ENCODE measurements at regions not wholly inside any gene's neighbourhood (a gene's known extent, or its start where the extent isn't known, plus 50 kb on each side); places are given as distances from the start of the nearest gene placed in this dataset.

- H3K27ac ChIP-seq, result no peak overlapping the region
- peaks cover 0 to 12% (median 7%) of the 10 kb centered on the region in 6 donors for H3K4me1 ChIP-seq
- H3K9me3 ChIP-seq, result no peaks in the 10 kb centered on the region
- intact Hi-C loops (cut with DNase I; ENCODE audit: low total_unique reads), result no loop called here
- no peak for DNase-seq
- no peak overlapping the region for H3K4me3 ChIP-seq
- H3K36me3 ChIP-seq, result no peaks in the 10 kb centered on the region
- TF ChIP-seq CTCF (IDR thresholded peaks at IDR 0.05 in 8 of 11, conservative IDR thresholded peaks at IDR 0.05 in 3 of 11), result no peak
- TF ChIP-seq POLR2AphosphoS5 (IDR thresholded peaks at IDR 0.05), result no peak
- TF ChIP-seq POLR2A (IDR thresholded peaks at IDR 0.05), result no peak
- 82 to 90% (median 88%) methylated on average over 7 of the region's 7 CpGs for WGBS, 5 donors
- H3K27me3 ChIP-seq (replicated peaks in 1 of 7), result no peaks in the 10 kb centered on the region
Observed at GRCh38 chr4:15145709-15146108, 143.4 kb downstream of the CPEB2 start.

GRCh38 chr4:15147714-15148113, 145.4 kb downstream of the CPEB2 start:
- Histone ChIP-seq H3K27ac (no peak overlapping the region), H3K27me3 (replicated peaks in 1 of 7) (no peaks in the 10 kb centered on the region), H3K4me3 (no peak overlapping the region), H3K9me3 (no peaks in the 10 kb centered on the region), H3K36me3 (no peaks in the 10 kb centered on the region), H3K4me1 (peaks cover 0 to 12% (median 7%) of the 10 kb centered on the region in 6 donors)
- WGBS, 5 donors, result 76 to 91% (median 83%) methylated on average over 5 of the region's 5 CpGs
- TF ChIP-seq POLR2A (IDR thresholded peaks at IDR 0.05) (no peak), CTCF (IDR thresholded peaks at IDR 0.05 in 8 of 11, conservative IDR thresholded peaks at IDR 0.05 in 3 of 11) (no peak), POLR2AphosphoS5 (IDR thresholded peaks at IDR 0.05) (no peak)
- intact Hi-C loops (cut with DNase I; ENCODE audit: low total_unique reads), result no loop called here
- no peak for DNase-seq

- Histone ChIP-seq H3K4me3 (no peak overlapping the region), H3K36me3 (no peaks in the 10 kb centered on the region), H3K9me3 (no peaks in the 10 kb centered on the region), H3K27me3 (replicated peaks in 1 of 7) (no peaks in the 10 kb centered on the region), H3K4me1 (peaks cover 0 to 12% (median 7%) of the 10 kb centered on the region in 6 donors), H3K27ac (no peak overlapping the region)
- DNase-seq, result no peak
- intact Hi-C loops (cut with DNase I; ENCODE audit: low total_unique reads), result no loop called here
- TF ChIP-seq CTCF (IDR thresholded peaks at IDR 0.05 in 8 of 11, conservative IDR thresholded peaks at IDR 0.05 in 3 of 11) (no peak), POLR2AphosphoS5 (IDR thresholded peaks at IDR 0.05) (no peak), POLR2A (IDR thresholded peaks at IDR 0.05) (no peak)
- WGBS, 5 donors, result 69 to 88% (median 80%) methylated on average over 11 of the region's 11 CpGs
Observed at GRCh38 chr4:15148199-15148598, 145.9 kb downstream of the CPEB2 start.

GRCh38 chr4:15148691-15149090, 146.4 kb downstream of the CPEB2 start:
- H3K27ac ChIP-seq, result no peak overlapping the region
- TF ChIP-seq CTCF (IDR thresholded peaks at IDR 0.05 in 8 of 11, conservative IDR thresholded peaks at IDR 0.05 in 3 of 11) (no peak), POLR2A (IDR thresholded peaks at IDR 0.05) (no peak), POLR2AphosphoS5 (IDR thresholded peaks at IDR 0.05) (no peak)
- no peak overlapping the region for H3K4me3 ChIP-seq
- H3K27me3 ChIP-seq (replicated peaks in 1 of 7), result no peaks in the 10 kb centered on the region
- H3K36me3 ChIP-seq, result no peaks in the 10 kb centered on the region
- no peaks in the 10 kb centered on the region for H3K9me3 ChIP-seq
- WGBS, 5 donors, result 70 to 87% (median 79%) methylated on average over 7 of the region's 7 CpGs
- intact Hi-C loops (cut with DNase I; ENCODE audit: low total_unique reads), result no loop called here
- H3K4me1 ChIP-seq, result peaks cover 0 to 12% (median 7%) of the 10 kb centered on the region in 6 donors
- no peak for DNase-seq
